ENCODE measurements at regions not wholly inside any gene's neighbourhood (a gene's known extent, or its start where the extent isn't known, plus 50 kb on each side); places are given as distances from the start of the nearest gene placed in this dataset.

- TF ChIP-seq EZH2 (IDR thresholded peaks at IDR 0.05; ENCODE audit: insufficient read depth, poor library complexity, severe bottlenecking), result no peak
- TF ChIP-seq EZH2phosphoT487 (IDR thresholded peaks at IDR 0.05; ENCODE audit: insufficient read depth, low read depth), result no peak
These were observed 167.4 kb downstream of the PHLDA1 start for GRCh38 chr12:75864161-75864560.
